Skeletal muscle satellite cell (primary cell): ENCODE measurements at regions not wholly inside any gene's neighbourhood (a gene's known extent, or its start where the extent isn't known, plus 50 kb on each side); places are given as distances from the start of the nearest gene placed in this dataset.
"Not testable (repeated sequence)": the region's sequence is repeated elsewhere in the genome, so short reads cannot be mapped to it uniquely, and the experiment has no call there.

Experiments used
- H3K27me3 ChIP-seq: 2 replicates; pipeline ENCODE4 v1.7.0; 2013; ENCODE audit warnings: low read length; ENCODE audit not compliant: control insufficient read depth, insufficient read depth
- H3K36me3 ChIP-seq: 2 replicates; pipeline ENCODE4 v1.7.0; 2013; ENCODE audit warnings: mild to moderate bottlenecking, control low read depth, low read length; ENCODE audit not compliant: insufficient read depth
- H3K4me1 ChIP-seq: 2 replicates; pipeline ENCODE4 v1.7.0; 2013; ENCODE audit warnings: low read length; ENCODE audit not compliant: control insufficient read depth, insufficient read depth
- H3K4me2 ChIP-seq: 2 replicates; pipeline ENCODE4 v1.7.0; 2013; ENCODE audit warnings: mild to moderate bottlenecking, low read length
- H3K4me3 ChIP-seq: 2 replicates; pipeline ENCODE4 v1.7.0; 2013; ENCODE audit warnings: low read length
- H3K9ac ChIP-seq: 2 replicates; pipeline ENCODE4 v1.7.0; 2013; ENCODE audit warnings: mild to moderate bottlenecking, low read depth, low read length, moderate library complexity
- H3K9me3 ChIP-seq: replicated peaks from 2 replicates; pipeline ENCODE4 v1.7.0; 2013; ENCODE audit warnings: mild to moderate bottlenecking, control low read depth, low read length

DNA sequence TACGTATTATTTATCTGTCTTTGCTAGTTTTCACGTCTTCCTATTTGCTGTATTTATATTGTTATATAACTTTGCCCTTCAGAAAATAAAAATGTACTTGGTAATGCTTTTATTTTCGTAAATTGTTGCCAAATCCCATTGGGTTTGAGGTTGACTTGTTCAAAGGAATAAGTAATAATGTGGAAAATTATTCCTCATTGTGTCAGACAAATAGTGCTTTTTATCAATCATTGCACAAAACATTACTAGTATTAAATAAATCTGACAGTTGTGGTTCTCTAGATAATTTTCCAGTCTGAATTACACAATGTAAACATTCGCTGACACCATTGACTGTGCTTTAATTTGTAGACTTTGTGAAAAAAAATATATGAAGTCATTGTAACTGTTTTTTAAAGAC lies 798.3 kb upstream of the TMEFF2 start:
- Histone ChIP-seq H3K4me2 (no peak overlapping the region), H3K36me3 (no peaks in the 10 kb centered on the region), H3K4me1 (no peaks in the 10 kb centered on the region), H3K9me3 (no peaks in the 10 kb centered on the region), H3K27me3 (no peaks in the 10 kb centered on the region), H3K9ac (no peak overlapping the region), H3K4me3 (no peak overlapping the region)

- no peak overlapping the region for H3K4me2 ChIP-seq
- no peaks in the 10 kb centered on the region for H3K4me1 ChIP-seq
- H3K9ac ChIP-seq = no peak overlapping the region
- H3K27me3 ChIP-seq = no peaks in the 10 kb centered on the region
- no peaks in the 10 kb centered on the region for H3K9me3 ChIP-seq
- no peak overlapping the region for H3K4me3 ChIP-seq
- H3K36me3 ChIP-seq = no peaks in the 10 kb centered on the region
Measured at GRCh38 chr2:192983173-192983572, 788.4 kb upstream of the TMEFF2 start.

DNA sequence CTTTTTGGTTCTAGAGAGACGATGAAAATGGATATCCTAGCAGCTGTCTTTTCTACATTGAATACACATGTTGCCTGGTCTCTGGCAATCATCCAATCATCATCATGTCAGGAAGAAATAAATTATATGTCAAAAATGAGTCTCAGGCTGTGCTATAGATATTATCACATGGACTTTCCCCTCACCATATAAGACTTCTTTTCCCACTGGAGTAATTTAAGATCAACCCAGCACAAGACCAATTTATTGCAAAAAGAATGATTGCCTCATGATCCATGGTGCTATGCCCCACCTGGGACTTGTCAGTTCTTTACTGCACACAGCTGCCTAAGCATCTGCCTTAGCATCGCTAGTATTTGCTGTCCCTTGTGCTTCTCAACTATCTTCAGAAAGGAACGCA lies 783.7 kb upstream of the TMEFF2 start:
- H3K27me3 ChIP-seq = no peaks in the 10 kb centered on the region
- H3K4me3 ChIP-seq = no peak overlapping the region
- H3K36me3 ChIP-seq = no peaks in the 10 kb centered on the region
- H3K4me1 ChIP-seq = no peaks in the 10 kb centered on the region
- no peaks in the 10 kb centered on the region for H3K9me3 ChIP-seq
- no peak overlapping the region for H3K4me2 ChIP-seq
- H3K9ac ChIP-seq = no peak overlapping the region

DNA sequence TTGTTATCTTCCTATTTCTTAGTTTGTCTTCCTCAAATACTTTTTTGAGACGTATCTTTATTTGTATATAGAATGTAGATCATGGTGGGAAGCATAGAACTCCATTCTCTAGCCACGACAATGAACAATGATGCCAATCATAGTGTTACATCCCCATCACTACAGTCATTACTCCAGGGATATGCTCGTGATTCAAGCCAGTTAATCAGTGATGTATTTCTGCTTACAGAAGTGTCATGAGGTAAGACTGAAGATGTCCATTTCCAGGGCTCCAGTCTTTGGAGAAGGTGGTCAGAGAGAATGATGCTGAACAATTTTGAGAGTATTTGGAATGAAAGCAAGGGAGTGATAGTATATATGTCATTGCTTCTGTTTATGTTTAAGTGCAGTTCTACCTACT lies 777.2 kb upstream of the TMEFF2 start:
- Histone ChIP-seq H3K9ac (no peak overlapping the region), H3K9me3 (no peaks in the 10 kb centered on the region), H3K27me3 (no peaks in the 10 kb centered on the region), H3K4me1 (no peaks in the 10 kb centered on the region), H3K36me3 (no peaks in the 10 kb centered on the region), H3K4me2 (no peak overlapping the region), H3K4me3 (no peak overlapping the region)

DNA sequence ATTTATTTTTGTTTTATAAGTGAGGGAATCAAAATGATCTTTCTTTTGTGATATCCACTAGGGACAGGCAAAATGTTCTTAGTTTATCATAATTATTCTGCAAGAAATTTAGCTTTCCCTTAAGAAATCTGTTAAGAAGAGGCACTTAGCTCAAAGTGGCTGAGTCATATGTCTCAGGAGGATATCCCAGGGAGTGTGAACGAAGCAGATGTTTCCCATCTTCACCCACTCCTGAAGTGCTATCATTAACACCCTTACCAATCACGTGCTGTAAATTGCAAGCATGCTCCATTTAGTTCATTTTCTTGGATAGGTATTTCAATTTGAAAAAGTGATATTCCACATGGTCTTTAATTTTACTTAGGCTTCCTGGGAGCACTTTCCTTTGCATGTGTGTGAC lies 774.3 kb upstream of the TMEFF2 start:
- no peak overlapping the region for H3K9ac ChIP-seq
- no peaks in the 10 kb centered on the region for H3K9me3 ChIP-seq
- H3K36me3 ChIP-seq = no peaks in the 10 kb centered on the region
- no peak overlapping the region for H3K4me2 ChIP-seq
- no peak overlapping the region for H3K4me3 ChIP-seq
- no peaks in the 10 kb centered on the region for H3K27me3 ChIP-seq
- no peaks in the 10 kb centered on the region for H3K4me1 ChIP-seq

GRCh38 chr2:192960945-192961344 lies 766.2 kb upstream of the TMEFF2 start:
- Histone ChIP-seq H3K27me3 (no peaks in the 10 kb centered on the region), H3K4me3 (no peak overlapping the region), H3K9me3 (no peaks in the 10 kb centered on the region), H3K9ac (no peak overlapping the region), H3K4me1 (peaks cover 7% of the 10 kb centered on the region), H3K4me2 (no peak overlapping the region), H3K36me3 (no peaks in the 10 kb centered on the region)

DNA sequence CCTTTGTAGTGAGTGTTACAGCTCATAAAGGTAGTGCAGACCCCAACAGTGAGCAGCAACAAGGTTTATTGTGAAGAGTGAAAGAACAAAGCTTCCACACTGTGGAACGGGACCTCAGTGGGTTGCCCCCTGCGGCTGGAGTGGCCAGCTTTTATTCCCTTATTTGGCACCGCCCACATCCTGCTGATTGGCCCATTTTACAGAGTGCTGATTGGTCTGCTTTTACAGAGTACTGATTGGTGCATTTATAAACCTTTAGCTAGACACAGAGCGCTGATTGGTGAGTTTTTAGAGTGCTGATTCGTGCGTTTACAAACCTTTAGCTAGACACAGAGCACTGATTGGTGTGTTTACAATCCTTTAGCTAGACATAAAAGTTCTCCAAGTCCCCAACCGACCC lies 763.9 kb upstream of the TMEFF2 start:
- not testable (repeated sequence) for H3K4me3 ChIP-seq

GRCh38 chr2:192957425-192957824 lies 762.7 kb upstream of the TMEFF2 start:
- H3K4me2 ChIP-seq = no peak overlapping the region
- H3K9ac ChIP-seq = no peak overlapping the region
- no peaks in the 10 kb centered on the region for H3K9me3 ChIP-seq

More for the DNA sequence above, 763.9 kb upstream of the TMEFF2 start:
- not testable (repeated sequence) for H3K4me1 ChIP-seq, H3K9ac ChIP-seq, H3K9me3 ChIP-seq, H3K27me3 ChIP-seq, H3K36me3 ChIP-seq, H3K4me2 ChIP-seq

GRCh38 chr2:192953116-192953515 lies 758.4 kb upstream of the TMEFF2 start:
- no peaks in the 10 kb centered on the region for H3K36me3 ChIP-seq
- H3K27me3 ChIP-seq = no peaks in the 10 kb centered on the region
- no peak overlapping the region for H3K9ac ChIP-seq
- H3K4me3 ChIP-seq = no peak overlapping the region
- no peak overlapping the region for H3K4me2 ChIP-seq
- no peaks in the 10 kb centered on the region for H3K4me1 ChIP-seq
- no peaks in the 10 kb centered on the region for H3K9me3 ChIP-seq

More at GRCh38 chr2:192957425-192957824, 762.7 kb upstream of the TMEFF2 start:
- H3K27me3 ChIP-seq = no peaks in the 10 kb centered on the region
- H3K4me1 ChIP-seq = peaks cover 7% of the 10 kb centered on the region
- H3K4me3 ChIP-seq = no peak overlapping the region
- no peaks in the 10 kb centered on the region for H3K36me3 ChIP-seq

DNA sequence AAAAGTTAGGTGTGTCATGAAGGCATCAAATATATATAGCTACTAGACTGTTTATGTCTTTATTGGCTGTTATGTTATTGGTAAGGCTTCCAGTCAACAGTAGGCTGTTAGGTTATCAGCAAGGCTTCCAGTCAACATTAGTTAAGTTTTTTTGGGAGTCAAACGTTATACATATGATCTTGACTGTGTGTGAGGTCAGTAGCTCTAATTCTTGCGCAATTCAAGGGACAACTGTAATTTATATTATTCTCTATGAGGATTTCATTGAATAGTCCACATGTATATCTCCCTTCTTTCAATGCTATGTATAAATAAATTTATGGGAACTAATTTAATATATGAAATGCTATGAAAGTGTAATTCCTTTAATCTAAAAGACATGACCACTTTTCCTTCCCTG lies 757.5 kb upstream of the TMEFF2 start:
- no peaks in the 10 kb centered on the region for H3K9me3 ChIP-seq
- no peak overlapping the region for H3K4me3 ChIP-seq
- no peaks in the 10 kb centered on the region for H3K4me1 ChIP-seq
- no peaks in the 10 kb centered on the region for H3K27me3 ChIP-seq
- no peak overlapping the region for H3K9ac ChIP-seq
- H3K36me3 ChIP-seq = no peaks in the 10 kb centered on the region
- H3K4me2 ChIP-seq = no peak overlapping the region

DNA sequence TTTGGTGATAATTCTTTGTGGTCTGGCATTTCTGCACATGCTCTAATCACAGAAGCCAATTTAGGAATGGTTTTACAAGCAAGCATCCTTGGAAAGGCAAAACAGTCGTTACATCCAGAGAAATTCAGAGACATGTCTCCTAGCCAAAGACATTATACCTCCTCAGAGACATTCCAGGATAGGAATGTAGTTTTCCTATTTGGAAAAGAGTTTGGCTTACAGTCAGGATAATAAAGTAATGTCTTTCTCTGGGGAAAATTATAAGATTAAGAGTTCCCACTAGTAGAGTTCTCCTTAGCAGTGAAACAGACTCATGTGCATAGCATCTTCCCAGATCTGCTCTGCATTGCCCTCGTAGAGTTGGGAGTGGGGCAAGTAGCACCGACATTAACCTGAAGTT lies 753.6 kb upstream of the TMEFF2 start:
- H3K27me3 ChIP-seq = no peaks in the 10 kb centered on the region
- no peak overlapping the region for H3K4me3 ChIP-seq
- H3K9me3 ChIP-seq = no peaks in the 10 kb centered on the region
- H3K4me2 ChIP-seq = no peak overlapping the region
- H3K4me1 ChIP-seq = no peaks in the 10 kb centered on the region
- no peak overlapping the region for H3K9ac ChIP-seq
- H3K36me3 ChIP-seq = no peaks in the 10 kb centered on the region

DNA sequence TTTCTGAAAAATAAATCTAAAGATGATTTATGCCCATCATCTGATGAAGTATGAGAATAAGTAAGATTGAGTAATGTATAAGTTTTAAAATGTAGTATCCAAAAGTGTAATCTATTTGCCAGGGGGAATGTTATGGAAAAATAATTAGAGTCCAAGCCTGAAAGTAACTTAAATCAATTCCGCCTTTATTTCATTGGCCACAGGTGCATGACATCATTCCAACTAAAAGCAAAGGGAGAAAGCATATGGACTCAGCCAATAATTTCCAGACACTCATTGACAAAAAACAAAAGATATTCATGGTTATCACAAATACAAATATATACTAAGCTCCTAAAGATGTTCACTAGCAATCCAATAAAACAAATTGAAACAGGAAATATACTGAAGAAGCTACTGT lies 752.6 kb upstream of the TMEFF2 start:
- Histone ChIP-seq H3K9me3 (no peaks in the 10 kb centered on the region), H3K36me3 (no peaks in the 10 kb centered on the region), H3K4me1 (no peaks in the 10 kb centered on the region), H3K9ac (no peak overlapping the region), H3K4me3 (no peak overlapping the region), H3K4me2 (no peak overlapping the region), H3K27me3 (no peaks in the 10 kb centered on the region)
